ENCODE measurements at regions not wholly inside any gene's neighbourhood (a gene's known extent, or its start where the extent isn't known, plus 50 kb on each side); places are given as distances from the start of the nearest gene placed in this dataset.

DNA sequence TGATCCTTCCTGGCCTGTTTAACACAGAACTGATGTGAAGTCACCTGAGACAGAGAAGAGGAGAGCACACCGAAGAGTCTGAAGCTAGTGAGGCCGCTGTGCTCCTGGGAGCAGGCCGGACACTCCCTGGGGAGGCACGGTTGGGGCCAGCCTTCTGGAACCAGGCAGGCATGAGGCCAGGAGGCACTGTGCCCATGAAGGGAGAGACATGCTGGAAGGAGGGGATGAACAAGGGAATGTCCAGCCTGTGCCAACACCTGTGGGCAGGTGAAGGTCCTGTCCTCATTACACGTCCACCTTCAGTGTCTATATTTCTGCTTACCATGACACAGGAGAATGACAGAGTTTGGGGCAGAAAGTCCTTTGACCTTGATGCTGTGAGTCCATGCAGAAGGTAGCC lies 183.8 kb upstream of the S1PR3 start:
- TF ChIP-seq CTCF (IDR thresholded peaks at IDR 0.05) (no peak), POLR2A (IDR thresholded peaks at IDR 0.05) (no peak), POLR2AphosphoS5 (IDR thresholded peaks at IDR 0.05) (no peak)

All from transverse colon (tissue), 4 donors.